DMS53 treated with DMSO at 0.1 percent for 48 hours (cell line): ENCODE measurements at regions not wholly inside any gene's neighbourhood (a gene's known extent, or its start where the extent isn't known, plus 50 kb on each side); places are given as distances from the start of the nearest gene placed in this dataset.

Experiments used
- DNase-seq: peaks from one replicate; lab custom pipeline; 2025; ENCODE audit not compliant: unreplicated experiment; lab: John Stamatoyannopoulos, UW

- DNase-seq: no peak
Observed at GRCh38 chr7:42761486-42761885, 150.4 kb downstream of the C7orf25 start.

DNA sequence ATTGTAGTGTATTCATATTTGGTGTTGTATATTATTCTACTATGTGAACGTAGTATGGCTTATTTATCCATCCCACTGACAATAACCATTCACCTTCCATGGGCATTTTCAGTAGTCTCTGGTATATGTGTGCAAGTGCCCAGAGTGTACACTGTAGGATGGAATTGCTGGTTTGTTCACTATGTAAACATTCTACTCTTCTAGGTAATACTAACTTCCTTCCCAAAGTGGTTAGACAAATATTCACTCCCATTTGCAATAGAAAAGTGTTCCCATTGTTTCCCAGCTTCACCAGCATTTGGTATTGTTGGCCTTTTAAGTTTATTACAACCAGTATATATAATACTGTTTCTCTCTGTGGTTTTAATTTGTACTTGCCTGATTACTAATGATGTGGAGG is 153.7 kb downstream of the C7orf25 start:
- DNase-seq: peak; percentile 68

DNA sequence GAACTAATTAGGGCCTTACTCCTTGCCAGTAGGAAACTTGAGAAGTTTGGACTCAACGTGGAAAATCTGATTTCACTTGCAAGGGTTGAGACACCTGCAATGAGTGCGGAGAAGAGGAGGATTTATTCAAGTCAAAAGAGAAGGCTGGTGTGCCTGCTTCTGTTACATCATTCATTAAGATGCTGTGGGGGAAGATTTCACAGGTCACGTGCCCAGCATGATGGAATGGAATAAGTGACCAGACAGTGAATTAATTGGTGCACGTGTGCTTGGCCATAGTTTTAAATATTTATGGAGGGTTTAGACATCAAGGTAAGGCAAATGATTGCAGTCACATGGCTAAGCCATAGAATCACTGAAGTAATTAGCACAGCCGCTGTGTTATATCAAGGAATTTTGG is 155.0 kb downstream of the C7orf25 start:
- DNase-seq: no peak

DNA sequence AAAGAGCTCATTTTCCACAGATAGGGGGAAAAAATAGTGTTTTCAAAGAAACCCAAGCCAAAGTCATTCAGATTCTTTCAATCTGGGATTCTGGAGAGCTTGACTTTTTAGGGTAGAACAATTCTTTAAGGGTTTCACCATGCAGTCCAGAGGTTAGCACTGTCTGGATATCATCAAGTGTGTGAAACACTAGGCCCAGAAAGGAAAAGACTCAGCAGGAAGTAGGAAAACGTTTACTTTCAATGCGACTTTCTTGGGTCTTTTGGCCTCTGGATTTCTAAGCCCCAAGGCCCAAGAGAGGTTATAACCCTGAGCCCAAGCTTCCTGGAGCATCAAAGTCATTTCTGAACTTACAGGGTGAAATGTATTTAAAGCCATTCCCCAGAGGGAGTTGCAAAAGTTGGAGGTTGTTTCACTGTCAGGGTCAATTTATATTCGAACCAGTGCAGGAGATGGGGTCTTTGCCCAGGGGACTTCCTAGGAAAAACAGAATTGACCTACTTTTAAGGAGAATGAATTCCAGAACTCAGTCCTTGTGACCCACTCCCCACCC is 158.0 kb downstream of the C7orf25 start:
- no peak for DNase-seq

- DNase-seq: no peak
Observed at GRCh38 chr7:42753367-42753766, 158.5 kb downstream of the C7orf25 start.

GRCh38 chr7:42750172-42750571 is 161.7 kb downstream of the C7orf25 start:
- DNase-seq: no peak

- DNase-seq: no peak
Observed at GRCh38 chr7:42747044-42747443, 164.8 kb downstream of the C7orf25 start.

DNA sequence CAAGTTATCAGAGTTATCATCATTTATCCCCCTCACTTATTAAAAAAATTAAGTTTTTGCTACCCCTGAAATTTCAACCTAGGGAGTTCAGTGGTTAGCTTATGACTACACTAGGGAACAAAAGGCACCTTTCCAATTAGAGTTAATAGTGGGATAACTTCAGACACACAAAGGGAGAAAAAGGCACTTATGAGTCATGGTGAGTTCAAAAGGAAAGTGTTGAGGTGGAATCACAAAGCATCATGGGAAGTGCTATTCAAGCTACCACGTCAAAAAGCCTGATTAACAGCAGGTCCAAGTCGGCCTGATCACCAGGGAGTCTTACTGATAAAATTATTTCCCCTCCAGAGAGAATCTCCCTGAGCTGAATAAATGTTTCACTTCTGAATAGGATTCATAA is 165.7 kb downstream of the C7orf25 start:
- peak; percentile 10 for DNase-seq

DNA sequence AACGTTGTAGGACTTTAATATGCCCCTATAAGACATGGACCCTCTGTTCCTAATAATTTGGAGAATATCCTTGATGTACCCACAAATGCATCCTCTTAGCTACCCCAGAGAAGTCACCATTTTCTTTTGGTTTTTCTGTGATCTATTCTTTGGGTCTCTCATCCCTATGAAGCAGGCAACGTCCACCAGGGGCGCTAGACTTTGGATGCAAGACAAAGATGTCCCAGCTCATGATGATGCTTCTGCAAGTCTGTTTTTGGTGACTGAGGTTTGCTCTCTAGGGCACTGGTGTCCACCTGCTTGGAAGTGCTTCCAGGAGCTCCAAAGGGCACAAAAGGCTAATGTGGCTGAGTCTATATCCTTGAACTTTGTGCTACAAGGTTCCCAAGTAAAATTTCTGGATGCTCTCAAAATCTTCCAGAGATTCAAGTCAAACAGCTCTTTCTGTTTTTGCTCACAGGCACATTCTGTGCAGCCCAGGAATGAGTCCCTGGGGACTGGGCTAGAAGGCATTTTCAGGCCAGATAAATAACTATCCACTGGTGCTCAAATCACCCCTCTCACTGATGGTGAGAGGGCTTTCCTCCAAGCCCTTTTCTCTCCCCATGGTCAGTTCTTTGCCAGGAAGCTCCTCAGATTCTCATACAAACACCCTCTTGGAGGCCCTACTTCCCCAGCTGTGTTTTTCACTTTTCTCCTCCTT is 166.4 kb downstream of the C7orf25 start:
- peak; percentile 5 for DNase-seq

- DNase-seq: no peak
Observed at GRCh38 chr7:42744746-42745145, 167.1 kb downstream of the C7orf25 start.

GRCh38 chr7:42743077-42743858 is 168.6 kb downstream of the C7orf25 start:
- DNase-seq: no peak

DNA sequence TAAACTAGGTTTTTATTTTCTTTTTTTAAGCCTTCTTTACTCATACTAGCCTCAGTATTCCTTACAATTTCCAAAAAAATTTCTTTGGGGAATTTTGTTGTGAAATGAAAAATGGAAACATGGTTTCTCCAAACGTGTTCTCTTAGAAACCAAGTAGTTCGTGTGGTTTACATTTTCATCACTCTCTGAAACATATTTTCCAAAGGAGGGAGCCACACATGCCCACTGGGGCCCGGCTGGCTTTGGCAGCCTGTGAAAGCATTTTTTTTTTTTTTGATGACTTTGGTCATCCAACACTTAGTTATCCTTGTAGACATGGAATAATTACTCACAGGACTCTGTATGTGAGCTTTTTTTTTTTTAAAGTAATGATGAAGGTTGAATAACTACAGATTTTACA is 169.6 kb downstream of the C7orf25 start:
- DNase-seq: no peak

GRCh38 chr7:42740408-42740807 is 171.5 kb downstream of the C7orf25 start:
- no peak for DNase-seq

- no peak for DNase-seq
Observed at GRCh38 chr7:42739638-42740037, 172.2 kb downstream of the C7orf25 start.

DNA sequence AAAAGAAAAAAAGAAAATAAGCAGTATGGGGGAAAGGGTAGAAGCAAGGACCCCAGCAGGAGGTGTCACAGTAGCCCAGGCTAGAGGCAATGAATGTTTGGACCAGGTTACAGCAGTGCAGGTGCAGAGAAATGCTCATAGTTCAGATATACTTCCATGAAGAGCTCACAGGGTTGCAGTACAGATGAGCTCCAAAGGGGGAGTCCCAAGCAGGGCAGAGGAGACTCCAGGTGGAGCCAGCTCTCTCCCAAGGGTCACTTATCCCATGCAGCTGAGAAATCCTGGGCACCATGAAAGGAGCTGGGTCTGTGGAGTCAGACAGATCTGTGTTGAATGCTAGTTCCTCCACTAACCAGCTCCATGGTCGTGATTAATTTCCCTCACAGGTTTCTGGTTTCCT is 174.9 kb downstream of the C7orf25 start:
- DNase-seq: peak; percentile 1

DNA sequence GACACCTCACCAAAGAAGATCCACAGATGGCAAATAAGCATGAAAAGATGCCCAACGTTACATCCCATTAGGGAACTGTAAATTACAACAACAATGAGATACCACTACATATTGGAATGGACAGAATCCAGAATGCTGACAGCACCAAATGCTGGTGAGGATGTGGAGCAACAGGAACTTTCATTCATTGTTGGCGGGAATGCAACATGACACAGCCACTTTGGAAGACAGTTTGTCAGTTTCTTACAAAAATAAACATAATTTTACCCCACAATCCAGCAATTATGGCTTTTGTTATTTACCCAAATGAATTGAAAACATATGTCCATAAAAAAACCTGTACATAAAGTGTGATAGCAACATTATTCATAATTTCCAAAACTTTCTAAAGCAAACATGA is 176.8 kb downstream of the C7orf25 start:
- DNase-seq: no peak

DNA sequence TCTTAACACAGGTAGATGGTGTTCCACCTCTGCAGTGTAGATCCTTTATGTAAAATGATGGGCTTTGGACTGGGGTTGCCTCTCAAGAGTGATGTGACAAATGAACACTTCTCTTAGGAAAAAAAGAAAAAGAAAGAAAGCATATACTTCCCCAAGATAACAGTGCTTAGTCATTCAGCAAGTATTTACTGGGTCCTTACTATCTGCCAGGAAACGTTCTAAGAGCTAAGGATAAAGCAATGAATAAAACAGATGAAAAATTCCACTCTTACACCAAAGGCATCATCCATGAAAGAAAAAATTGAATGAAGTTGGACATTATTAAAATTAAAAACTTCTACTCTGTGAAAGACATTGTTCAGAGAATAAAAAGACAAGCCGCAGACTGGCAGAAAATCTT is 177.3 kb downstream of the C7orf25 start:
- no peak for DNase-seq

DNA sequence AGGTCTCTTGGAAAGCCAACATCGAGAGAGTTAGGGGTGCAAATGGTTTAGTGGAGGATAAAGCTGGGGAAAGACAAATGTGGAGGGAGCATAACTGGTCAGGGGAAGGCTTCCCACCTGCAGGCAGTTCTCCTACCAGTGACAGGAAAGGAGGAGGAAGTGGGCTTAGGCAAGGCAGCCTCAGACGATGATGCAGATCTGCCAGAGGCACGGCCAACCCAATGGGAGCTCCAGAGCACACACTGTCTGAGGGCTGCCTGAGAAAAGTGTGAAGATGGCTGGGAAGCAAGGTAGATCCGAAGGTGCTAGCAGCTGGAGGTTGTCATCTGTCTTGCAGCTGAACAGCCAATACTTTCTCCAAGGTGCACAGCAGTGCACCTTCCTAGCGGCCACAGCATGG is 178.8 kb downstream of the C7orf25 start:
- no peak for DNase-seq

- no peak for DNase-seq
Observed at GRCh38 chr7:42730586-42730985, 181.3 kb downstream of the C7orf25 start.

- no peak for DNase-seq
Observed at GRCh38 chr7:42729053-42729765, 182.7 kb downstream of the C7orf25 start.

DNA sequence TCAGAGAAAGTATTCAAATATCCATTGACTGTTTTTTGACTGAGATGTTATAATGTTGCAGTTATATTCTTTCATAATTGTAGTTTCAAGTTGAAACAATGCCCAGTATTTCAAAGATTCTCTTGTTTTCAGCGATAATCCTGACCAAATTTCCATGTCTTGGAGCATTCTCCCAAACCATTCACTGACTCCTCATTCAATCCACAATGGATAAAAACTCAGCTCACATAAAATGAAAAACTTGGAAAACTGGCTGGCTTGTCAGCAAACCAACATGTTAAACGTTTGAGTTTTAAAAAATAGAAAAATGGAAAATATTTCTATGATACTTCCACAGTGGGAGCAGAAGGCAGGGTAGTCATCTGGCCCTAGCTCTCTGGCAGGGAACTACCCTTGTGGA is 184.4 kb downstream of the C7orf25 start:
- no peak for DNase-seq
